ENCODE measurements at regions not wholly inside any gene's neighbourhood (a gene's known extent, or its start where the extent isn't known, plus 50 kb on each side); places are given as distances from the start of the nearest gene placed in this dataset.

GRCh38 chr5:67875601-67876000 lies 340.0 kb upstream of the PIK3R1 start (continued):
- no peak for TF ChIP-seq AR (CRISPR knock-in tag; IDR thresholded peaks at IDR 0.05)

- ATAC-seq (no peak), DNase-seq (ENCODE audit: low spot score) (no peak)
- TF ChIP-seq AFF4 (CRISPR knock-in tag; IDR thresholded peaks at IDR 0.05; ENCODE audit: borderline replicate concordance), result no peak
- TF ChIP-seq NR2C2 (CRISPR knock-in tag; IDR thresholded peaks at IDR 0.05), result no peak
- TF ChIP-seq ZBTB43 (CRISPR knock-in tag; IDR thresholded peaks at IDR 0.05), result no peak
- no peak for TF ChIP-seq ZSCAN18 (CRISPR knock-in tag; IDR thresholded peaks at IDR 0.05)
- TF ChIP-seq HMGA2 (CRISPR knock-in tag; IDR thresholded peaks at IDR 0.05), result no peak
- no peak for TF ChIP-seq IRF2 (CRISPR knock-in tag; IDR thresholded peaks at IDR 0.05; ENCODE audit: borderline replicate concordance, low read depth)
- no peak for TF ChIP-seq E2F1 (CRISPR knock-in tag; IDR thresholded peaks at IDR 0.05)
- no peak for TF ChIP-seq FOXP4 (CRISPR knock-in tag; IDR thresholded peaks at IDR 0.05)
- TF ChIP-seq ATF1 (CRISPR knock-in tag; IDR thresholded peaks at IDR 0.05), result no peak
- TF ChIP-seq MYBL2 (CRISPR knock-in tag; IDR thresholded peaks at IDR 0.05), result no peak
- TF ChIP-seq CTCF (IDR thresholded peaks at IDR 0.05), result no peak
- TF ChIP-seq USF2 (CRISPR knock-in tag; IDR thresholded peaks at IDR 0.05), result no peak
- TF ChIP-seq ESRRA (CRISPR knock-in tag; IDR thresholded peaks at IDR 0.05; ENCODE audit: borderline replicate concordance), result no peak
- no peak for TF ChIP-seq SOX15 (CRISPR knock-in tag; IDR thresholded peaks at IDR 0.05)
- no peak for TF ChIP-seq ZMAT4 (CRISPR knock-in tag; IDR thresholded peaks at IDR 0.05)
- TF ChIP-seq CDX4 (CRISPR knock-in tag; IDR thresholded peaks at IDR 0.05; ENCODE audit: borderline replicate concordance), result no peak
- TF ChIP-seq GABPB1 (CRISPR knock-in tag; IDR thresholded peaks at IDR 0.05), result no peak
- TF ChIP-seq SMAD3 (CRISPR knock-in tag; IDR thresholded peaks at IDR 0.05; ENCODE audit: borderline replicate concordance), result no peak
- no peak for TF ChIP-seq RORB (CRISPR knock-in tag; IDR thresholded peaks at IDR 0.05)
- H3K27ac Mint-ChIP-seq, result no peak overlapping the region
- no peaks in the 10 kb centered on the region for H3K4me1 Mint-ChIP-seq
- H3K27me3 Mint-ChIP-seq (ENCODE audit: low read depth), result no peaks in the 10 kb centered on the region
- peaks cover 7% of the 10 kb centered on the region for H3K9me3 Mint-ChIP-seq
- POLR2A ChIA-PET, result no interaction called here
- H3K4me3 Mint-ChIP-seq, result no peak overlapping the region
- CTCF ChIA-PET, result no interaction called here
- no peaks in the 10 kb centered on the region for H3K36me3 Mint-ChIP-seq
Observed at GRCh38 chr5:67873935-67874334, 341.6 kb upstream of the PIK3R1 start.

Data from WTC11 (cell line).